GM12878 (cell line): ENCODE measurements at regions not wholly inside any gene's neighbourhood (a gene's known extent, or its start where the extent isn't known, plus 50 kb on each side); places are given as distances from the start of the nearest gene placed in this dataset.

Experiments used
- ATAC-seq: fragments of 200-7000 bp; cut with Tn5 transposase; 3 replicates; pipeline ENCODE4 v1.9.1; 2020; ENCODE audit warnings: mild to moderate bottlenecking, moderate library complexity
- BruUV-seq: library from RNA; stranded (reverse); fragments of 400-500 nt; replicated peaks from 2 replicates; lab custom pipeline; 2021; lab: Mats Ljungman, UMichigan
- CTCF ChIA-PET: fragments of 300-600 bp; sonication (Branson Sonifier 250); formaldehyde crosslinking; extraction: SDS; loops from one replicate; lab custom pipeline; 2021; ENCODE audit warnings: inconsistent platforms; lab: Yijun Ruan, JAX
- POLR2A ChIA-PET: fragments of 350-600 bp; formaldehyde crosslinking; extraction: SDS; loops from one replicate; lab custom pipeline; 2021; ENCODE audit warnings: inconsistent platforms; lab: Charles Lee
- RAD21 ChIA-PET: fragments of 300-600 bp; sonication (Branson Sonifier 250); formaldehyde crosslinking; loops from one replicate; lab custom pipeline; 2023; ENCODE audit warnings: antibody characterized with exemption; ENCODE audit not compliant: unreplicated experiment; lab: Charles Lee
- SMC1A ChIA-PET: fragments of 300-600 bp; sonication (Branson Sonifier 250); formaldehyde crosslinking; loops from one replicate; lab custom pipeline; 2023; ENCODE audit not compliant: unreplicated experiment, uncharacterized antibody; lab: Charles Lee
- DNase-seq: peaks from one replicate; pipeline ENCODE4 v3.0.0-alpha.2; 2011; ENCODE audit warnings: low read depth, low spot score
- FAIRE-seq: peaks from 3 replicates; lab custom pipeline; 2011; peaks lifted over from hg19 to GRCh38; lab: Jason Lieb, UNC
- H2AFZ ChIP-seq: 2 replicates; pipeline ENCODE4 v1.6.0; 2011; ENCODE audit warnings: low read depth, low read length, control low read depth; ENCODE audit not compliant: control insufficient read depth
- H3K27ac ChIP-seq: 2 replicates; pipeline ENCODE4 v1.5.1; 2011; ENCODE audit warnings: control low read depth; ENCODE audit not compliant: control insufficient read depth, insufficient read depth
- H3K27me3 ChIP-seq, 2 experiments: replicated peaks in 1 of 2; 2 replicates each; pipeline versions ENCODE4 v1.6.0 to v1.6.1; 2011; ENCODE audit warnings: low read length in 1 of 2; ENCODE audit not compliant: control insufficient read depth in 2 of 2, insufficient read depth in 2 of 2
- H3K36me3 ChIP-seq, 2 experiments: 2 replicates each; pipeline ENCODE4 v1.5.1; 2011; ENCODE audit warnings: low read length in 1 of 2; ENCODE audit not compliant: control insufficient read depth in 2 of 2, insufficient read depth in 2 of 2
- H3K4me1 ChIP-seq: 2 replicates; pipeline ENCODE4 v1.6.1; 2011; ENCODE audit warnings: mild to moderate bottlenecking, low read length, moderate library complexity, mixed read lengths; ENCODE audit not compliant: control insufficient read depth, insufficient read depth
- H3K4me2 ChIP-seq: 2 replicates; pipeline ENCODE4 v1.6.0; 2011; ENCODE audit warnings: control low read depth; ENCODE audit not compliant: control insufficient read depth, insufficient read depth
- H3K4me3 ChIP-seq: fragments of 200-600 bp; sonication (generic); 2 replicates; pipeline ENCODE4 v1.5.1; 2016
- H3K79me2 ChIP-seq: 2 replicates; pipeline ENCODE4 v1.6.0; 2011; ENCODE audit warnings: low read length; ENCODE audit not compliant: control insufficient read depth, insufficient read depth
- H3K9ac ChIP-seq: 2 replicates; pipeline ENCODE4 v1.8.0; 2011; ENCODE audit warnings: low read length, control low read depth, mixed read lengths; ENCODE audit not compliant: control insufficient read depth, insufficient read depth
- H3K9me3 ChIP-seq: replicated peaks from 3 replicates; pipeline ENCODE4 v1.5.1; 2011; ENCODE audit warnings: mild to moderate bottlenecking, low read length; ENCODE audit not compliant: control insufficient read depth, insufficient read depth
- H4K20me1 ChIP-seq: 2 replicates; pipeline ENCODE4 v1.6.0; 2011; ENCODE audit not compliant: control insufficient read depth, insufficient read depth
- BCL3 ChIP-seq: IDR thresholded peaks from 2 replicates; pipeline ENCODE4 v1.6.1; 2011; ENCODE audit warnings: borderline replicate concordance, low read depth, mild to moderate bottlenecking, moderate library complexity, low read length; ENCODE audit not compliant: insufficient read depth, poor library complexity, severe bottlenecking
- BRCA1 ChIP-seq: IDR thresholded peaks from 2 replicates; pipeline ENCODE4 v1.6.1; 2011; ENCODE audit warnings: low read depth, low read length, improper control_type of control experiment
- E2F4 ChIP-seq: IDR thresholded peaks from 2 replicates; pipeline ENCODE4 v1.6.1; 2012; ENCODE audit warnings: low read depth, low read length, improper control_type of control experiment
- ETV6 ChIP-seq, 2 experiments: fragments of 450-650 bp in 1 of 2; IDR thresholded peaks in 1 of 2; conservative IDR thresholded peaks in 1 of 2; 2 replicates each; pipeline ENCODE4 v1.6.1; 2014; ENCODE audit warnings: antibody characterized with exemption in 1 of 2, borderline replicate concordance in 1 of 2, low read depth in 1 of 2, mild to moderate bottlenecking in 1 of 2, moderate library complexity in 1 of 2
- EZH2 ChIP-seq: IDR thresholded peaks from 2 replicates; pipeline ENCODE4 v1.6.1; 2012; ENCODE audit warnings: low read depth, mild to moderate bottlenecking, control low read depth, inconsistent platforms, low read length, borderline replicate concordance; ENCODE audit not compliant: control insufficient read depth
- FOS ChIP-seq: IDR thresholded peaks from 3 replicates; pipeline ENCODE4 v1.6.1; 2011; ENCODE audit warnings: borderline replicate concordance; ENCODE audit not compliant: insufficient read length; ENCODE audit errors: extremely low read depth
- GABPA ChIP-seq: IDR thresholded peaks from 2 replicates; pipeline ENCODE4 v1.6.1; 2014; ENCODE audit warnings: antibody characterized with exemption, low read depth, mild to moderate bottlenecking, inconsistent platforms
- HDGF ChIP-seq: fragments of 450-650 bp; IDR thresholded peaks from 2 replicates; pipeline ENCODE4 v1.6.1; 2016; ENCODE audit warnings: antibody characterized with exemption
- KLF5 ChIP-seq: fragments of 450-650 bp; IDR thresholded peaks from 2 replicates; pipeline ENCODE4 v1.6.1; 2014; ENCODE audit warnings: mild to moderate bottlenecking; ENCODE audit not compliant: partially characterized antibody
- LARP7 ChIP-seq: fragments of 450-650 bp; IDR thresholded peaks from 2 replicates; pipeline ENCODE4 v1.6.1; 2017; ENCODE audit warnings: mild to moderate bottlenecking
- PRDM15 ChIP-seq: fragments of 450-650 bp; formaldehyde crosslinking; IDR thresholded peaks from 2 replicates; pipeline ENCODE4 v1.4.0; 2020; ENCODE audit warnings: mild to moderate bottlenecking, moderate library complexity
- WRNIP1 ChIP-seq: IDR thresholded peaks from 2 replicates; pipeline ENCODE4 v1.6.1; 2011; ENCODE audit warnings: low read depth, low read length, improper control_type of control experiment, borderline replicate concordance
- WGBS: methylation state at CpG from one replicate; pipeline ENCODE4 v1.1.6; 2016; ENCODE audit warnings: low lambda C conversion rate; ENCODE audit not compliant: insufficient replicate concordance, insufficient coverage; ENCODE audit errors: missing lambda C conversion rate; 5-methylcytosine and 5-hydroxymethylcytosine counted together
- in situ Hi-C: fragments of 300-500 bp; cut with MboI; formaldehyde crosslinking; loops from 9 replicates; pipeline ENCODE4 v1.14.3; 2018; ENCODE audit warnings: mixed read lengths
- intact Hi-C: fragments of 100-400 bp; cut with micrococcal nuclease; formaldehyde crosslinking; loops from one replicate; pipeline ENCODE4 v1.14.2; 2022; ENCODE audit not compliant: unreplicated experiment

GRCh38 chr21:20351138-20351537 is 647.1 kb upstream of the NCAM2 start:
- H3K27me3 ChIP-seq: no peaks in the 10 kb centered on the region
- TF ChIP-seq LARP7: no peak
- no peak for TF ChIP-seq KLF5
- no peak for TF ChIP-seq FOS
- no peak for TF ChIP-seq BRCA1
- no peak for TF ChIP-seq WRNIP1
- TF ChIP-seq GABPA: no peak
- TF ChIP-seq HDGF: no peak
- TF ChIP-seq BCL3: no peak
- no peak for TF ChIP-seq ETV6 (conservative IDR thresholded peaks at IDR 0.05 in 1 of 2, IDR thresholded peaks at IDR 0.05 in 1 of 2; ENCODE audit: borderline replicate concordance in 1 of 2, low read depth in 1 of 2)
- no peak for TF ChIP-seq E2F4
- TF ChIP-seq PRDM15 (CRISPR knock-in tag): no peak
- TF ChIP-seq EZH2: no peak
- H3K4me1 ChIP-seq: no peaks in the 10 kb centered on the region
- no peak overlapping the region for H3K4me2 ChIP-seq
- DNase-seq (no peak), ATAC-seq (no peak), FAIRE-seq (no peak)
- ChIA-PET CTCF (no interaction called here), POLR2A (no interaction called here), RAD21 (no interaction called here), SMC1A (no interaction called here)
- no peaks in the 10 kb centered on the region for H3K36me3 ChIP-seq
- no peak overlapping the region for H3K9ac ChIP-seq
- 5% methylated on average over 4 of the region's 4 CpGs for WGBS
- H4K20me1 ChIP-seq: no peaks in the 10 kb centered on the region
- in situ Hi-C loops: no loop called here
- H3K9me3 ChIP-seq: no peaks in the 10 kb centered on the region; the same call in 2 of the 3 replicates
- intact Hi-C loops: no loop called here
- H3K79me2 ChIP-seq: no peaks in the 10 kb centered on the region
- H3K4me3 ChIP-seq: no peak overlapping the region
- H3K27ac ChIP-seq: no peak overlapping the region
- BruUV-seq: no TSS peak
- no peak overlapping the region for H2AFZ ChIP-seq
